ENCODE measurements at regions not wholly inside any gene's neighbourhood (a gene's known extent, or its start where the extent isn't known, plus 50 kb on each side); places are given as distances from the start of the nearest gene placed in this dataset.

GRCh38 chr7:42991913-42992591 lies 59.9 kb downstream of the MRPL32 start:
- no peak for TF ChIP-seq EP300 (IDR thresholded peaks at IDR 0.05; ENCODE audit: borderline replicate concordance)
- no peak for TF ChIP-seq EGR1 (IDR thresholded peaks at IDR 0.05)
- TF ChIP-seq YY1 (IDR thresholded peaks at IDR 0.05; ENCODE audit: low read depth), result no peak
- TF ChIP-seq RAD21 (IDR thresholded peaks at IDR 0.05; ENCODE audit: low read depth), result no peak
- no peak for TF ChIP-seq MAX (IDR thresholded peaks at IDR 0.05)
- TF ChIP-seq REST (IDR thresholded peaks at IDR 0.05; ENCODE audit: low read depth), result no peak
- TF ChIP-seq CREB1 (IDR thresholded peaks at IDR 0.05; ENCODE audit: low read depth), result no peak
- TF ChIP-seq FOXM1 (IDR thresholded peaks at IDR 0.05; ENCODE audit: borderline replicate concordance, low read depth), result no peak
- TF ChIP-seq CEBPB (IDR thresholded peaks at IDR 0.05), result no peak
- TF ChIP-seq TAF1 (IDR thresholded peaks at IDR 0.05; ENCODE audit: low read depth), result no peak
- TF ChIP-seq ZBTB7A (IDR thresholded peaks at IDR 0.05; ENCODE audit: low read depth), result no peak
- TF ChIP-seq NFIC (IDR thresholded peaks at IDR 0.05), result no peak

All from Ishikawa (cell line).